ENCODE measurements at regions not wholly inside any gene's neighbourhood (a gene's known extent, or its start where the extent isn't known, plus 50 kb on each side); places are given as distances from the start of the nearest gene placed in this dataset.

DNA sequence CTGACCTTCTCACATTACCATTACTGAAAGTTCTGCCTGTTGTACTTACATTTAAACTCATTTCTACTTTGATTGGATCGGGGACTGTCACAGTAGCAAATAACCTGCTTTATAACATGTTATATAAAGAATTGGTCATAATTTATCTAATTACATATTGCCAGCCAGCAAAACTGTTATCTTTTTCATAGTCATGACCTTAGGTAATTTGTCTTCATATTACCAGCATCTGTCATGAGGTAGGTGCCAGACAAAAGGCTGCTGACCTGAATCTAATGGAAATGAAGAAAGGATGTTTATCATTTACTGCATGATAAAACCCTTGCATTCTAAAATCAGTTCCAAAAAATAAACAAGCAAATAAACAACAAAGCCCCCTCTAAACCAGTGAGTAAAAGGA lies 89.4 kb upstream of the LRP1B start:
- TF ChIP-seq POLR2A (IDR thresholded peaks at IDR 0.05) = no peak
- TF ChIP-seq, protein P1, sequence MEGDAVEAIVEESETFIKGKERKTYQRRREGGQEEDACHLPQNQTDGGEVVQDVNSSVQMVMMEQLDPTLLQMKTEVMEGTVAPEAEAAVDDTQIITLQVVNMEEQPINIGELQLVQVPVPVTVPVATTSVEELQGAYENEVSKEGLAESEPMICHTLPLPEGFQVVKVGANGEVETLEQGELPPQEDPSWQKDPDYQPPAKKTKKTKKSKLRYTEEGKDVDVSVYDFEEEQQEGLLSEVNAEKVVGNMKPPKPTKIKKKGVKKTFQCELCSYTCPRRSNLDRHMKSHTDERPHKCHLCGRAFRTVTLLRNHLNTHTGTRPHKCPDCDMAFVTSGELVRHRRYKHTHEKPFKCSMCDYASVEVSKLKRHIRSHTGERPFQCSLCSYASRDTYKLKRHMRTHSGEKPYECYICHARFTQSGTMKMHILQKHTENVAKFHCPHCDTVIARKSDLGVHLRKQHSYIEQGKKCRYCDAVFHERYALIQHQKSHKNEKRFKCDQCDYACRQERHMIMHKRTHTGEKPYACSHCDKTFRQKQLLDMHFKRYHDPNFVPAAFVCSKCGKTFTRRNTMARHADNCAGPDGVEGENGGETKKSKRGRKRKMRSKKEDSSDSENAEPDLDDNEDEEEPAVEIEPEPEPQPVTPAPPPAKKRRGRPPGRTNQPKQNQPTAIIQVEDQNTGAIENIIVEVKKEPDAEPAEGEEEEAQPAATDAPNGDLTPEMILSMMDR (IDR thresholded peaks at IDR 0.05 in 8 of 11, conservative IDR thresholded peaks at IDR 0.05 in 3 of 11) = no peak
